NCI-H2196 (cell line): ENCODE measurements at regions not wholly inside any gene's neighbourhood (a gene's known extent, or its start where the extent isn't known, plus 50 kb on each side); places are given as distances from the start of the nearest gene placed in this dataset.

ENCODE experiments used
- DNase-seq: peaks from one replicate; lab custom pipeline; 2025; ENCODE audit not compliant: unreplicated experiment; lab: John Stamatoyannopoulos, UW

- no peak for DNase-seq
Measured at GRCh38 chr18:22109535-22109934, 59.9 kb upstream of the GATA6 start.

GRCh38 chr18:22110461-22110924, 58.9 kb upstream of the GATA6 start:
- no peak for DNase-seq

GRCh38 chr18:22112215-22112614, 57.2 kb upstream of the GATA6 start:
- no peak for DNase-seq

- no peak for DNase-seq
Measured at GRCh38 chr18:22113144-22113844, 56.1 kb upstream of the GATA6 start.

- no peak for DNase-seq
Measured at GRCh38 chr18:22114526-22115321, 54.7 kb upstream of the GATA6 start.

- DNase-seq: no peak
Measured at GRCh38 chr18:22115573-22115972, 53.8 kb upstream of the GATA6 start.
